ENCODE measurements at regions not wholly inside any gene's neighbourhood (a gene's known extent, or its start where the extent isn't known, plus 50 kb on each side); places are given as distances from the start of the nearest gene placed in this dataset.

DNA sequence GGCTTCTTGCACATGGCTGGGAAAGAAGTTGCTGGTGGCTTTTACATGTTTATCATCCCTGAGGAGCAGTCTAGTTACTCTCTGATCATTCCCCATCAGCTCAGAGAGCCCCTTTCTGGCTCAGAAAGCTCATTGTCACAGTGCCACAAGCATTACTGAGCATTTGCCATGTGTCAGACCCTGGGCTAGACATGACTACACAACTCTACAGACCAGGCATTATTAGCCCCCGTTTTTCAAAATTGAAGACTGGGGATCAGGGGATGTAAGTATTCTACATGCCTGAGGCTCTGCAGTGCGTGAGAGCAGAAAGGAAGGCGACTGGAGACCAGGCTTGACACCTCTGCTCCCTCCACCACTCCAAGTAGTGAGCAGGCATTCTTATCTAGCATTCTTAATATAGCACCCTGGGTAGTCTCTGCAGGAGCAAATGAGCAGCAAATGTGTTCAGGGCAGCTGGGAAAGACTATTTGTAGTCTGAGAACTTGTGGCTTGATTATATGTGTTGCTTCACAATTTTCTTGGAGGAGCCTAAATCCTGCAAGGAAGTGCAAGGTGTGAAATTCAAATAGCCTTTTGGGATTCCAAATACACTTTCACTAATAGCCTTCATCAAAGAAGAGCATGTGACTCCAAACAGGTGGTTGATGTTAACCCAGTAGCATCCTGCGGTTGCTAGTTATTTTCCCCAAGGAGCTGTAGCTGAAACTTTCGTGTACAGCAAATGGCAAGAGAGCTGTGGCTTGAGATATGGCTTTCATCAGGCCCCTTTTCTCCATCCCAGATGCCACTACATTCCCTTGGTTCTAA lies 143.2 kb downstream of the DDX1 start:
- no peak for DNase-seq (ENCODE audit: low read depth)

DNA sequence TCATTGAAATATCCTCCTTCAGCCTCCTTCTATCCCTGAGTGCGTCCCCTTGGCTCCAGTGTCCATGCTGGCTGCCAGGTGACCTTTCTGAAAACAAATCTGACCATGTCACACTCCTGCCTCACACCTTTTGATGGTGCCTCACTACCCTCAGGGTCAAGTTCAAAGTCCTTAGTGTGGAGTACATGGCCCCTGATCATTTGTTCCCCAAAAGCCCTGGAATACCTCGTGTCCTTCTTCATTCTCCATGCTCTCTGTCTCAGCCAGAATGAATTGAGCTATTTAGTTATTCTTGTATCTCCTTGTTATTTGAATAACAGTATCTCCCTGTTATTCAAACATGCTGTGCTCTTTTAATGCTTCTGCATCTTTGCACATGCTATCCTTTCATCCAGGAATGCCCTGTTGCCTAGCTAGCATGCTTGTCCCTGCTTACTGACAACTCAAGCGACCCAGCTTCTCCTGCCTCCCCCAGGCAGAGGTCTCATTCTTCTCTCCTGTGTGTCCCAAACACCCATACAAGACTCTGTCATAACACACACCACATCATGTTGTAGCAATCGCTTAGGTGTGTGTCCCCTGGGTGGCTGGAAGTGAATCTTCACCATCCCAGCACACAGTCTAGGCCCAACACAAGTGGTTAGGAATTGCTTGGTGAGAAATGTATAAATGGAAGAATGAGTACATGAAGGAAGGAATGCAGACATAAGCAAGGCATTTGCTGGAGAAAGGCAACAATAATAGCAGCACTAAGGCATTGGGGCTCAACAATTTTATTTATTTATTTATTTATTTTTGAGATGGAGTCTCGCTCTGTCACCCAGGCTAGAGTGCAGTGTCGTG lies 144.0 kb downstream of the DDX1 start:
- no peak for DNase-seq (ENCODE audit: low read depth)

GRCh38 chr2:15736396-15737180 lies 144.9 kb downstream of the DDX1 start:
- no peak for DNase-seq (ENCODE audit: low read depth)

- DNase-seq (ENCODE audit: low read depth) = no peak
These were observed 145.9 kb downstream of the DDX1 start for GRCh38 chr2:15737314-15738224.

GRCh38 chr2:15738225-15738546 lies 146.5 kb downstream of the DDX1 start:
- no peak for DNase-seq (ENCODE audit: low read depth)

DNA sequence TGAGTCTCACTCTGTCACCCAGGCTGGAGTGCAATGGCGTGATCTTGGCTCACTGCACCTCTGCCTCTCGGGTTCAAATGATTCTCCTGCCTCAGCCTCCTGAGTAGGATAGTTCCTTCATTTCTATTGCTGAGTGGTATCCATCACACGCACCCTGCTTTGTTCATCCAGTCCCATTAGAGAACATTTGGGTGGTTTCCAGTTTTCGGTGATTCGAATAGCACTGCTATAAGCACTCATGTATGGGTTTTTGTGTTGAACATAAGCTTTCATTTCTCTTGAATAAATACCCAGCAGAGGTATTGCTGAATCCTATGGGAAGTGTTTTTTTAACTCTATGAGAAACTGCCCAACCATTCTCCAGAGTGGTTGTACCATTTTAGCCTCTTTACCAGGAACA lies 147.3 kb downstream of the DDX1 start:
- no peak for DNase-seq (ENCODE audit: low read depth)

GRCh38 chr2:15744820-15745219 lies 153.2 kb downstream of the DDX1 start:
- no peak for DNase-seq (ENCODE audit: low read depth)

GRCh38 chr2:15745350-15745749 lies 153.7 kb downstream of the DDX1 start:
- DNase-seq (ENCODE audit: low read depth) = no peak

GRCh38 chr2:15745907-15746702 lies 154.4 kb downstream of the DDX1 start:
- no peak for DNase-seq (ENCODE audit: low read depth)

GRCh38 chr2:15746703-15747550 lies 155.3 kb downstream of the DDX1 start:
- DNase-seq (ENCODE audit: low read depth) = no peak

DNA sequence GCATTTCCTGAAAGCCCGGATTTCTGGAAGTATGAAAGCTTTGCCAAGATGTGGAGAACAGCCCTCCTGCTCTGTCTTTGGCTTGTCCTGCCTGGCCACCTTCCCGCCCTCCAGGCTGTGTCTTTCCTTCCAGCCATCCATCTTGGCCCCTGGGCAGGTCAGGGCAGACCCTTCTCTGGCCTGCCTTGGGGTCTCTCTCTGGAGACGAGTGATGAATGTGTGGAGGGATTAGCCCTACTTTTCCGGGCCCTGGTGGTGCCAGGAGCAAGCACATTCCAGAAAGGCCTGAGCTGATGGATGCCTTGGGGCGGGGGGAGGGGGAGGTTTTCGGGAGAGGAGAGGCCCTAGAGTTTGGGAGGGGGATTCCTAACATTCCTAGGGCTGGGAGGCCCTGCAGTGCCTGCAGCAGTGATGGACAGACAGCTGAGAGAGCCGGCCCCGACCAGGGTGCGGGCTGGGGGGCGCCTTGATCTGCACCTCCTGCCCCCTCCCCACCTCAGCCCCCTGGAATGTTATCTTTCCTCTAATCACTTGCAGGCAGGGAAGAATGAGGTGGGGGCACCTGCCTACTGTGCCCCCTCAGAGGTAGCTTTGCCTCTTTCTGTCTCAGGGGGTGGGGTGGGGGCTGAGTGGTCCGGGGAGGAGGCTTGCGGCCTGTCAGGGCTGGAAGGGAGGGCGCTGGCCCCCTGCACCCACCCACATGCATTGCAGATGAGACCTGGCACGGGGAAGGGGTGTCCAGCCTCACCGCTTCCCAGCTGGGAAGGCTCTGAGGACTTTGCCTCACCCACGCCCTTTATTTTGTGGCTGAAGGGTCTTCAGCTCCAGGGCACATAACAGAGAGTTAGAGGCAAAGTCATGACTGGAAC lies 156.2 kb downstream of the DDX1 start:
- no peak for DNase-seq (ENCODE audit: low read depth)

DNA sequence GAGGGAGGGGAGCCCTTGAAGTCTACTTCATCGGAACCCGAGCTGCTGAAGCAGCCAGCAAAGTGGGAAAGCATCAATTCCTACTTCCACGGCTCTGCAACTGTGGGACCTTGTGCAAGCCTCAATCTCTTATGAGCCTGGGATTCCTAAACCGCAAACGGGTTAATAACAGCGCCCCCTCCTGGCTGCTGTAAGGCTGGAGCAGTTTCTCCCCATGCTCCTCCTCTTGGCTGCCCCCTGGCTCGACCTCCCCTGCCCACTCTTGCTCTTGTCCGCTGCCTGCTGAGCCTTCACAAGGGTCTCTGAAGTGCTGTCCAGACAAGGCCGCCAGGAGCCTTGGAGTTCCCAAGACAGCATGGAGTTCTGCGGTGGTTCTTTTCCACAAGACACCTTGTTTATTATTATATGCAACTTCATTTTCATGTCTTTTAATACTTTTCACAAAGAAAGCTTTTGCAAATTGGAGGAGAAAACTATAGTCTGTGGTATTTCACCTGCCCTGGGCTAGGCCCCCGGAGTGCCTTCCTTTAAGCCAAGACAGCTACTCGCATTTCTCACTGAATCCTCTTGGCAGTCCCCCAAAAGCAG lies 157.2 kb downstream of the DDX1 start:
- no peak for DNase-seq (ENCODE audit: low read depth)

DNA sequence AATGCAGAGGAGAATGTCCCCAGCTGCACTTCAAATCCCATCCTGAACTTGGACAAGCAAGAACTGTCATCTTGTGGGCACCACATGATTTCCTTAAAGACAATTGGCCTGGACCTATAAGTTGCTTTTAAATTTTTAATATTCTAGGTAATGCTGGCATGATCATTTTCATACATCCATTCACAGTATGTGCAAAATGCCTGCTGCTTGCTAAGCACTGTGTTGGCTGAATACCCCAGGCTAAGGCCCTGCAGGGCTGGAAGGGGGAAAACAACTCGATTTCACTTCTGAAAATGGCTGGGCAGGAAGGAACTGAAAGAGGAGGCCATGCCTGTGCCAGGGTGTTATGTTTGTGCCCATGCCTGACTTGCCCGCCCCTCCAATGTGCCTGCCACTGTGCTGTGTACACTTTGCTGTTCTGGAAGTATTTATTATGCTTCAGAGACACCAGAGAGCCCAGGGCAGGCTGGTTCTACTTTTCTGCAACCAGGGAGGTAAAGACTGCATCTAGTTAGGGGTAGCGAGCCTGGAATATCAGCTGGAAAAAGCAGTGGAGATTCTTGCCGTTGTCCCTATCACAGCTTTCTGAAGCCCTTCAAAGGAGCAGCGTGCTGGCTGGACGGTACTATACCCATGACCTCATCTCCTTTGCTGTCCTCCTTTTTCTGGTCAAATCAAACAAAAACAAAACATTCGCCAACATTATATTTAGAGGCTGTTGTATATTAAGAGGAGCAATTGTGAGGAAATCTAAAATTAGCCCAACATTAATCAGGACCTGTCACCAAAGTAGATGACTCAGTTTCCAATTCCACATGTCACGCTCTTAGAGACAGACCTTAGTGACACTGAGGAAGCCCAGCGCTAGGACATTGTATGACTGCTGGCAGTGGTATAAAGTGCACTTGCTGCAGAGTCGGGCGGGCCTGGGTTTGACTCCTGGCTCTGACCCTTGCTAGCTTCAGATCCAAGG lies 158.1 kb downstream of the DDX1 start:
- DNase-seq (ENCODE audit: low read depth) = no peak

DNA sequence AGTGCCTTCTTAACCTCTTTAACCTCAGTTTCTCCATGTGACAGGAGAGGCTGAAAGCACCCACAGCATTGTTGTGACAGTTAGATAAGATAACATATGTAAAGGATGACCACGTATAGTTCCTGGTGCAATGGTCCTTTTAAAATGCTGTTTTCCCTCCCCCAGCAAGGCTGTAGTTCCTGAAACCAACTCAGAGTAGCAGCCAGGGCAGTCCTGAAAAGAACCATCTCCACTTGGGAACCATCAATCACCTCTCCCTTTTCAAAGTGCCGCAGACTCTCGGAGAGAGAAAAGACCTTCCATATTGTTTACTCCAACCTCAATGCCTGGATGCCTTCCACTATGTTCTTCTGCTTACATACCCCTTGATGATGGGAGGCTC lies 158.8 kb downstream of the DDX1 start:
- DNase-seq (ENCODE audit: low read depth) = no peak

GRCh38 chr2:15750822-15751329 lies 159.2 kb downstream of the DDX1 start:
- DNase-seq (ENCODE audit: low read depth) = no peak

GRCh38 chr2:15751477-15751876 lies 159.8 kb downstream of the DDX1 start:
- DNase-seq (ENCODE audit: low read depth) = no peak

Data from fibroblast of the conjunctiva (primary cell).